HG02588 (cell line): ENCODE measurements at regions not wholly inside any gene's neighbourhood (a gene's known extent, or its start where the extent isn't known, plus 50 kb on each side); places are given as distances from the start of the nearest gene placed in this dataset.
"Not testable (repeated sequence)": the region's sequence is repeated elsewhere in the genome, so short reads cannot be mapped to it uniquely, and the experiment has no call there.

Experiments used
- ATAC-seq: cut with Tn5 transposase; IDR thresholded peaks from one replicate; pipeline ENCODE4 v1.9.1; 2021; ENCODE audit warnings: mild to moderate bottlenecking, moderate library complexity; ENCODE audit not compliant: unreplicated experiment

- no peak for ATAC-seq
Measured at GRCh38 chr7:90061077-90061476, 93.2 kb upstream of the STEAP1 start.

- ATAC-seq, result no peak
Measured at GRCh38 chr7:90064370-90064769, 89.9 kb upstream of the STEAP1 start.

- ATAC-seq, result no peak
Measured at GRCh38 chr7:90067171-90067570, 87.1 kb upstream of the STEAP1 start.

GRCh38 chr7:90070238-90070637, 84.0 kb upstream of the STEAP1 start:
- not testable (repeated sequence) for ATAC-seq

- no peak for ATAC-seq
Measured at GRCh38 chr7:90078921-90079320, 75.3 kb upstream of the STEAP1 start.

GRCh38 chr7:90081621-90082020, 72.6 kb upstream of the STEAP1 start:
- ATAC-seq, result no peak

GRCh38 chr7:90092506-90092905, 61.8 kb upstream of the STEAP1 start:
- ATAC-seq, result peak; percentile 57

- no peak for ATAC-seq
Measured at GRCh38 chr7:90094030-90094429, 60.2 kb upstream of the STEAP1 start.
